ENCODE measurements at regions not wholly inside any gene's neighbourhood (a gene's known extent, or its start where the extent isn't known, plus 50 kb on each side); places are given as distances from the start of the nearest gene placed in this dataset.

- no peak for TF ChIP-seq EZH2 (IDR thresholded peaks at IDR 0.05; ENCODE audit: low read length, unreplicated experiment)
- TF ChIP-seq CTCF (conservative IDR thresholded peaks at IDR 0.05; ENCODE audit: low read depth, low read length), result no peak
These were observed 369.5 kb downstream of the BRD1 start for GRCh38 chr22:49457946-49458707.

Data from PC-3 (cell line).